Mesenchymal stem cell (in vitro differentiated cells and primary cell): ENCODE measurements at regions not wholly inside any gene's neighbourhood (a gene's known extent, or its start where the extent isn't known, plus 50 kb on each side); places are given as distances from the start of the nearest gene placed in this dataset.

Experiments
- DNase-seq: peaks from one replicate; pipeline ENCODE4 v3.0.0-alpha.2; 2013
- H2AFZ ChIP-seq: one replicate; pipeline ENCODE4 v1.6.1; 2013; ENCODE audit warnings: low read depth, mild to moderate bottlenecking, control low read depth, inconsistent platforms, low read length, moderate library complexity
- H2AK5ac ChIP-seq: 2 replicates; pipeline ENCODE4 v1.6.1; 2013; ENCODE audit warnings: low read length, moderate library complexity, mild to moderate bottlenecking, inconsistent platforms; ENCODE audit not compliant: severe bottlenecking
- H2BK120ac ChIP-seq: one replicate; pipeline ENCODE4 v1.6.1; 2013; ENCODE audit warnings: low read depth, mild to moderate bottlenecking, inconsistent platforms, low read length, moderate library complexity
- H2BK12ac ChIP-seq, 2 experiments: one replicate each; pipeline ENCODE4 v1.6.1; 2013; ENCODE audit warnings: inconsistent platforms in 2 of 2, low read length in 2 of 2, mild to moderate bottlenecking in 2 of 2, moderate library complexity in 2 of 2, control low read depth in 1 of 2
- H2BK15ac ChIP-seq: one replicate; pipeline ENCODE4 v1.6.1; 2013; ENCODE audit warnings: mild to moderate bottlenecking, low read depth, inconsistent platforms; ENCODE audit not compliant: poor library complexity, severe bottlenecking
- H2BK5ac ChIP-seq: 2 replicates; pipeline ENCODE4 v1.6.1; 2013; ENCODE audit warnings: low read depth, mild to moderate bottlenecking, low read length, control low read depth, inconsistent platforms; ENCODE audit not compliant: poor library complexity, severe bottlenecking
- H3K14ac ChIP-seq, 2 experiments: one replicate each; pipeline ENCODE4 v1.6.1; 2013; ENCODE audit warnings: inconsistent platforms in 2 of 2, low read length in 2 of 2, control low read depth in 1 of 2, mild to moderate bottlenecking in 1 of 2, moderate library complexity in 1 of 2
- H3K18ac ChIP-seq, 2 experiments: one replicate each; pipeline ENCODE4 v1.6.1; 2013; ENCODE audit warnings: inconsistent platforms in 2 of 2, low read length in 2 of 2, control low read depth in 1 of 2, low read depth in 1 of 2, mild to moderate bottlenecking in 1 of 2
- H3K23ac ChIP-seq, 2 experiments: one replicate each; pipeline ENCODE4 v1.6.1; 2013; ENCODE audit warnings: inconsistent platforms in 2 of 2, low read length in 2 of 2, mild to moderate bottlenecking in 2 of 2, moderate library complexity in 2 of 2, control low read depth in 1 of 2
- H3K27ac ChIP-seq: 2 replicates; pipeline ENCODE4 v1.5.1; 2013; ENCODE audit warnings: mild to moderate bottlenecking, moderate library complexity, low read length, control low read depth, inconsistent platforms; ENCODE audit not compliant: poor library complexity, severe bottlenecking
- H3K27me3 ChIP-seq, 2 experiments: 2 replicates each; pipeline versions ENCODE4 v1.6.1 to v1.7.0; 2013; ENCODE audit warnings: low read length in 2 of 2, mild to moderate bottlenecking in 2 of 2, moderate library complexity in 2 of 2, control low read depth in 1 of 2, inconsistent platforms in 1 of 2; ENCODE audit not compliant: control insufficient read depth in 1 of 2, insufficient read depth in 1 of 2
- H3K36me3 ChIP-seq, 2 experiments: 2 replicates each; pipeline versions ENCODE4 v1.6.1 to v1.7.0; 2013; ENCODE audit warnings: low read length in 2 of 2, control low read depth in 1 of 2, inconsistent platforms in 1 of 2, low read depth in 1 of 2, mild to moderate bottlenecking in 1 of 2; ENCODE audit not compliant: insufficient read depth in 2 of 2, control insufficient read depth in 1 of 2
- H3K4ac ChIP-seq, 2 experiments: one replicate each; pipeline ENCODE4 v1.6.1; 2013; ENCODE audit warnings: inconsistent platforms in 2 of 2, low read length in 2 of 2, mild to moderate bottlenecking in 2 of 2, moderate library complexity in 2 of 2, control low read depth in 1 of 2, low read depth in 1 of 2
- H3K4me1 ChIP-seq: 2 replicates; pipeline ENCODE4 v1.6.1; 2013; ENCODE audit warnings: low read depth, low read length, control low read depth; ENCODE audit not compliant: control insufficient read depth, insufficient read depth
- H3K4me2 ChIP-seq: 2 replicates; pipeline ENCODE4 v1.6.1; 2013; ENCODE audit warnings: low read length, mild to moderate bottlenecking, inconsistent platforms; ENCODE audit not compliant: poor library complexity, severe bottlenecking
- H3K4me3 ChIP-seq, 2 experiments: 2 replicates each; pipeline versions ENCODE4 v1.5.1 to v1.7.0; 2013; ENCODE audit warnings: low read length in 2 of 2, mild to moderate bottlenecking in 2 of 2, control low read depth in 1 of 2, low read depth in 1 of 2; ENCODE audit not compliant: insufficient read depth in 1 of 2
- H3K79me1 ChIP-seq: replicated peaks from 2 replicates; pipeline ENCODE4 v1.6.1; 2013; ENCODE audit warnings: mild to moderate bottlenecking, control low read depth, low read length, inconsistent platforms; ENCODE audit not compliant: poor library complexity, severe bottlenecking
- H3K9ac ChIP-seq: 2 replicates; pipeline ENCODE4 v1.7.0; 2013; ENCODE audit warnings: mild to moderate bottlenecking, low read length, moderate library complexity
- H3K9me3 ChIP-seq: 2 replicates; pipeline ENCODE4 v1.7.0; 2013; ENCODE audit warnings: mild to moderate bottlenecking, low read length; ENCODE audit not compliant: control insufficient read depth
- H4K8ac ChIP-seq: one replicate; pipeline ENCODE4 v1.6.1; 2013; ENCODE audit warnings: inconsistent platforms, mild to moderate bottlenecking, low read length, moderate library complexity
- H4K91ac ChIP-seq: one replicate; pipeline ENCODE4 v1.6.1; 2013; ENCODE audit warnings: mild to moderate bottlenecking, low read length, inconsistent platforms
- WGBS: methylation state at CpG from one replicate; pipeline ENCODE4 v1.1.7; 2013; ENCODE audit warnings: mixed read lengths; 5-methylcytosine and 5-hydroxymethylcytosine counted together

DNA sequence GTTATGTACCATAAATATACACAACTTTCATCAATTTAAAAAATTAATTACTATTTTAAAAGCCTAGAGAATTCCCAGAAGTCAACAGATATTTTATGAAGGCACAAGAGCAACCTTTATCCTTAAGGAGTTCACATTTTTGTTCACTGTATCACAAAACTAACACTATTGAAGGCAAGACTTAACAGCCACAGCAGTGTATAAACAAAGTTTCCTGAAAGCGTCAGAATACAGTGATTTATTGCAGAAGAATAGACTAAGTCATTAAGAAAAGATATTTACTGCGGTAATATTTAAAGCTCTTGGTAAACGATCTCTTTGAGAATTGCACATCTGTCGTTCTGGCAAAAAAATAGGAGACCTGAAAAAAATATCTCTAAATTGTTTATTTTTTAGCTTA lies 419.3 kb upstream of the NBEA start:
- WGBS = no CpG with 5 or more reads among the region's 4 CpGs
- peak; percentile 64 for DNase-seq
- no peak overlapping the region for H3K4me3 ChIP-seq
- no peaks in the 10 kb centered on the region for H3K9me3 ChIP-seq
- H3K14ac ChIP-seq = no peak overlapping the region
- H3K4me1 ChIP-seq = peaks cover 4% of the 10 kb centered on the region
- no peak overlapping the region for H2BK120ac ChIP-seq
- no peak overlapping the region for H3K23ac ChIP-seq
- no peak overlapping the region for H2BK15ac ChIP-seq
- no peaks in the 10 kb centered on the region for H3K36me3 ChIP-seq
- H2BK5ac ChIP-seq = no peak overlapping the region
- no peak overlapping the region for H3K9ac ChIP-seq
- no peak overlapping the region for H4K91ac ChIP-seq
- no peak overlapping the region for H2BK12ac ChIP-seq
- no peak overlapping the region for H2AFZ ChIP-seq
- no peak overlapping the region for H2AK5ac ChIP-seq
- H3K27me3 ChIP-seq = no peaks in the 10 kb centered on the region
- H3K79me1 ChIP-seq = no peaks in the 10 kb centered on the region
- H3K27ac ChIP-seq = no peak overlapping the region
- H3K4me2 ChIP-seq = no peak overlapping the region
- no peak overlapping the region for H3K4ac ChIP-seq
- no peak overlapping the region for H4K8ac ChIP-seq
- no peak overlapping the region for H3K18ac ChIP-seq

DNA sequence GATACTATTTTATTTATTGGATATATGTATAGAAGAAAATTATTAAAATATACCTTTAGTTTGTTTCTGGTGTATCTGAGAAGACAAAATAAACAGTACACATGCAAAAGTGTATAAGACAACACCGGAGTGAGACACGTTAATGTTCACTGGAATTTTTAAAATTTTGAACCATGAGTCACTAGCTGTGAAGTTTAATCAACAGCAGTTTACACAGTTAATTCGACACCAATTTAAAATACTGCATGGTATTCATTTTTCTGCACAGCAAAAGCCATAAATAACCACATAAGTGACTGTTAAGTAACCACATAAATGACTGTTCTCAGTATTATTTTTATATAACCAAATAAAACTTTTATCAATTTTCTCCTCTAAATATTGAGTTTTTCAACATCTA lies 418.7 kb upstream of the NBEA start:
- Histone ChIP-seq H3K27me3 (no peaks in the 10 kb centered on the region), H3K4me2 (no peak overlapping the region), H2BK5ac (no peak overlapping the region), H2BK15ac (no peak overlapping the region), H2AFZ (no peak overlapping the region), H3K79me1 (no peaks in the 10 kb centered on the region), H4K91ac (no peak overlapping the region), H2BK120ac (no peak overlapping the region), H3K36me3 (no peaks in the 10 kb centered on the region), H3K14ac (no peak overlapping the region), H3K9me3 (no peaks in the 10 kb centered on the region), H2BK12ac (no peak overlapping the region), H2AK5ac (no peak overlapping the region), H3K23ac (no peak overlapping the region), H3K18ac (no peak overlapping the region), H3K4me3 (no peak overlapping the region), H4K8ac (no peak overlapping the region), H3K4ac (no peak overlapping the region), H3K4me1 (peaks cover 4% of the 10 kb centered on the region), H3K9ac (no peak overlapping the region), H3K27ac (no peak overlapping the region)
- DNase-seq = peak; percentile 7
- 19% methylated on average over 3 of the region's 3 CpGs for WGBS

GRCh38 chr13:34533941-34534340 lies 408.1 kb upstream of the NBEA start:
- 93% methylated on average over 2 of the region's 2 CpGs for whole genome bisulfite sequencing
- H3K4ac ChIP-seq = no peak overlapping the region
- H4K8ac ChIP-seq = no peak overlapping the region
- no peak overlapping the region for H2AK5ac ChIP-seq
- H2BK120ac ChIP-seq = no peak overlapping the region
- no peak overlapping the region for H3K9ac ChIP-seq
- no peak overlapping the region for H3K27ac ChIP-seq
- H3K14ac ChIP-seq = no peak overlapping the region
- no peak overlapping the region for H3K4me2 ChIP-seq
- H3K18ac ChIP-seq = no peak overlapping the region
- H2BK12ac ChIP-seq = no peak overlapping the region
- no peaks in the 10 kb centered on the region for H3K4me1 ChIP-seq
- H2AFZ ChIP-seq = no peak overlapping the region
- no peaks in the 10 kb centered on the region for H3K79me1 ChIP-seq
- H3K23ac ChIP-seq = no peak overlapping the region
- no peak overlapping the region for H2BK5ac ChIP-seq
- no peak overlapping the region for H3K4me3 ChIP-seq
- H3K27me3 ChIP-seq = no peaks in the 10 kb centered on the region
- no peaks in the 10 kb centered on the region for H3K36me3 ChIP-seq
- H4K91ac ChIP-seq = no peak overlapping the region
- peaks cover 4% of the 10 kb centered on the region for H3K9me3 ChIP-seq
- DNase-seq = no peak
- H2BK15ac ChIP-seq = no peak overlapping the region

- H2AK5ac ChIP-seq = no peak overlapping the region
- H3K79me1 ChIP-seq = no peaks in the 10 kb centered on the region
- no peak overlapping the region for H2AFZ ChIP-seq
- no peak overlapping the region for H4K8ac ChIP-seq
- no peaks in the 10 kb centered on the region for H3K27me3 ChIP-seq
- no peak overlapping the region for H3K4ac ChIP-seq
- no peak overlapping the region for H3K4me2 ChIP-seq
- no peak overlapping the region for H3K23ac ChIP-seq
- H3K4me3 ChIP-seq = no peak overlapping the region
- no peak overlapping the region for H2BK5ac ChIP-seq
- no peak overlapping the region for H3K9ac ChIP-seq
- H3K14ac ChIP-seq = no peak overlapping the region
- no peak overlapping the region for H3K27ac ChIP-seq
- no peaks in the 10 kb centered on the region for H3K4me1 ChIP-seq
- no peak for DNase-seq
- H2BK15ac ChIP-seq = no peak overlapping the region
- no peaks in the 10 kb centered on the region for H3K36me3 ChIP-seq
- H2BK120ac ChIP-seq = no peak overlapping the region
- WGBS = 77% methylated on average over 4 of the region's 4 CpGs
- H2BK12ac ChIP-seq = no peak overlapping the region
- H3K18ac ChIP-seq = no peak overlapping the region
- no peak overlapping the region for H4K91ac ChIP-seq
- H3K9me3 ChIP-seq = no peaks in the 10 kb centered on the region
Observed at GRCh38 chr13:34542321-34542720, 399.7 kb upstream of the NBEA start.
